Caco-2 (cell line): ENCODE measurements at regions not wholly inside any gene's neighbourhood (a gene's known extent, or its start where the extent isn't known, plus 50 kb on each side); places are given as distances from the start of the nearest gene placed in this dataset.

Experiments used
- BruUV-seq: library from RNA; stranded (reverse); fragments of 400-500 nt; replicated peaks from 2 replicates; lab custom pipeline; 2021; lab: Mats Ljungman, UMichigan
- CTCF ChIA-PET: fragments of 300-600 bp; sonication (Branson Sonifier 250); formaldehyde crosslinking; loops from one replicate; lab custom pipeline; 2022; ENCODE audit warnings: antibody characterized with exemption; lab: Charles Lee
- POLR2A ChIA-PET: fragments of 300-600 bp; sonication (Branson Sonifier 250); formaldehyde crosslinking; loops from one replicate; lab custom pipeline; 2022; ENCODE audit warnings: antibody characterized with exemption; lab: Charles Lee
- DNase-seq, 2 experiments: peaks; one replicate each; pipeline versions ENCODE4 v3.0.0 to v3.0.0-alpha.2; 2020 to 2022
- H3K27me3 ChIP-seq: replicated peaks from 2 replicates; pipeline ENCODE4 v1.6.0; 2011; ENCODE audit warnings: low read length; ENCODE audit not compliant: control insufficient read depth, insufficient read depth
- H3K36me3 ChIP-seq: 2 replicates; pipeline ENCODE4 v1.5.1; 2011; ENCODE audit warnings: low read length; ENCODE audit not compliant: control insufficient read depth, insufficient read depth
- H3K4me1 ChIP-seq: fragments of 250-450 bp; sonication (Bioruptor Pico); 2 replicates; pipeline ENCODE4 v1.5.1; 2020; ENCODE audit warnings: mild to moderate bottlenecking
- H3K4me3 ChIP-seq: 2 replicates; pipeline ENCODE4 v1.5.1; 2011; ENCODE audit warnings: low read depth, mild to moderate bottlenecking, control low read depth, low read length
- H3K9me3 ChIP-seq: fragments of 250-450 bp; sonication (Bioruptor Pico); 2 replicates; pipeline ENCODE4 v1.5.1; 2020; ENCODE audit warnings: mild to moderate bottlenecking, moderate library complexity
- H3K27ac Mint-ChIP-seq: one replicate; pipeline ENCODE4 v1.8.0; 2022; ENCODE audit warnings: mixed read lengths; ENCODE audit not compliant: unreplicated experiment
- H3K27me3 Mint-ChIP-seq: one replicate; pipeline ENCODE4 v1.8.0; 2022; ENCODE audit warnings: mixed read lengths; ENCODE audit not compliant: insufficient read depth, unreplicated experiment
- H3K36me3 Mint-ChIP-seq: one replicate; pipeline ENCODE4 v1.8.0; 2022; ENCODE audit warnings: mild to moderate bottlenecking, mixed read lengths; ENCODE audit not compliant: insufficient read depth, unreplicated experiment
- H3K4me1 Mint-ChIP-seq: one replicate; pipeline ENCODE4 v1.8.0; 2022; ENCODE audit warnings: low read depth, mixed read lengths; ENCODE audit not compliant: unreplicated experiment
- H3K4me3 Mint-ChIP-seq: one replicate; pipeline ENCODE4 v1.8.0; 2022; ENCODE audit warnings: mild to moderate bottlenecking, moderate library complexity, mixed read lengths; ENCODE audit not compliant: unreplicated experiment
- H3K9me3 Mint-ChIP-seq: one replicate; pipeline ENCODE4 v1.8.0; 2022; ENCODE audit warnings: mixed read lengths; ENCODE audit not compliant: unreplicated experiment
- CTCF ChIP-seq, 2 experiments: fragments of 200-600 bp in 1 of 2; IDR thresholded peaks; 1 replicate in 1 of 2; 2 replicates in 1 of 2; pipeline versions ENCODE4 v1.5.1 to v1.8.0; 2011 to 2022; ENCODE audit warnings: antibody characterized with exemption in 1 of 2, control low read depth in 1 of 2, inconsistent platforms in 1 of 2, low read depth in 1 of 2, low read length in 1 of 2, mild to moderate bottlenecking in 1 of 2, moderate library complexity in 1 of 2; ENCODE audit not compliant: insufficient read depth in 1 of 2, severe bottlenecking in 1 of 2, unreplicated experiment in 1 of 2
- intact Hi-C: fragments of 100-400 bp; cut with micrococcal nuclease; formaldehyde crosslinking; loops from one replicate; pipeline ENCODE4 v1.10.0; 2022; ENCODE audit not compliant: unreplicated experiment

DNA sequence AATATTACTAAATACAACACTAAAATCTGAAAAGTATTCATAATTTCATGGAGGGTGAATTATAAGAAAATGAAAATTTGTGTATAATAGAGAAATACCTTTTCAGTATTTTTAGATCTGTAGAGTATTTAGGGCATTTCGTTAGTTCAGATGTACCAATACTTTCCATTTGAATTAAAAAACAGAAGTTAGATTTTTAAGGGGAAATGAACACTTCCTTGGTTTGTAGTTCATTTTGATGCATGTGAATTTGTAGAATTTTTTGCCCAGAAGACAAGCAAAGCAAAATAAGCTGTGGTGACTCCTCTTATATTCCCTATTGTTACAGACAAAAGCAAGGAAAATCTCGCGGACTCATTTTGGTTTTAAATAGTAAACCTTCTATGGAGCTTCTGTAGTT is 209.0 kb upstream of the RPS23 start:
- Histone ChIP-seq H3K36me3 (no peaks in the 10 kb centered on the region), H3K27me3 (no peaks in the 10 kb centered on the region), H3K4me3 (no peak overlapping the region), H3K9me3 (no peaks in the 10 kb centered on the region), H3K4me1 (no peaks in the 10 kb centered on the region)
- ChIA-PET POLR2A (no interaction called here), CTCF (no interaction called here)
- Mint-ChIP-seq H3K27ac (no peak overlapping the region), H3K9me3 (no peaks in the 10 kb centered on the region), H3K4me3 (no peak overlapping the region), H3K27me3 (peaks cover 2% of the 10 kb centered on the region), H3K4me1 (no peaks in the 10 kb centered on the region), H3K36me3 (no peaks in the 10 kb centered on the region)
- intact Hi-C loops: no loop called here
- DNase-seq: no peak
- BruUV-seq: no TSS peak
- TF ChIP-seq CTCF (IDR thresholded peaks at IDR 0.05; ENCODE audit: insufficient read depth in 1 of 2, low read depth in 1 of 2, low read length in 1 of 2, severe bottlenecking in 1 of 2, unreplicated experiment in 1 of 2): no peak

- H3K27ac Mint-ChIP-seq: no peak overlapping the region
- no peak for DNase-seq
- Histone ChIP-seq H3K4me3 (no peak overlapping the region), H3K4me1 (no peaks in the 10 kb centered on the region), H3K9me3 (no peaks in the 10 kb centered on the region), H3K36me3 (no peaks in the 10 kb centered on the region), H3K27me3 (no peaks in the 10 kb centered on the region)
- intact Hi-C loops: no loop called here
- H3K9me3 Mint-ChIP-seq: no peaks in the 10 kb centered on the region
- H3K4me3 Mint-ChIP-seq: no peak overlapping the region
- peaks cover 2% of the 10 kb centered on the region for H3K27me3 Mint-ChIP-seq
- no peak for TF ChIP-seq CTCF (IDR thresholded peaks at IDR 0.05; ENCODE audit: insufficient read depth in 1 of 2, low read depth in 1 of 2, low read length in 1 of 2, severe bottlenecking in 1 of 2, unreplicated experiment in 1 of 2)
- no peaks in the 10 kb centered on the region for H3K36me3 Mint-ChIP-seq
- ChIA-PET POLR2A (no interaction called here), CTCF (no interaction called here)
- H3K4me1 Mint-ChIP-seq: no peaks in the 10 kb centered on the region
- BruUV-seq: no TSS peak
These were observed 202.2 kb upstream of the RPS23 start for GRCh38 chr5:82480331-82480730.

DNA sequence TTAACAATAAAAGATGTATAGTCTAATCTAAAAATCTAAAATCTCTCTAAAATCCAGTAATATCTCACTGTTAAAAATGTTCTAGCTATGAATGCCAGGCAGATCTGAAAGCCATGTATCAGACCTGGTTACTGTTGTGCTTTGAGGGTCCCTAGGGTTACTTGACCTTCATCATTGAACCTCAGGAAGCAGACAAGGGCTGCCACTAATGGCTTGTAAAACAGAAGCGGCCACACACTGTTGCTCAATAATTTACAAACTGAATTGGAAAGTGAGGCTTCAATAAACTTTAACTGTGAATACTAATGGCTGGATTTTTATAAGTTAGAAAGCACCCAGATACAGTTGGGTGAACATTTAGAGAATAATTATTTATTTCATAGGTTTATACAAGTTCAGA is 198.0 kb upstream of the RPS23 start:
- H3K9me3 ChIP-seq: no peaks in the 10 kb centered on the region
- DNase-seq: no peak
- H3K4me1 ChIP-seq: no peaks in the 10 kb centered on the region
- H3K9me3 Mint-ChIP-seq: no peaks in the 10 kb centered on the region
- ChIA-PET CTCF (no interaction called here), POLR2A (no interaction called here)
- TF ChIP-seq CTCF (IDR thresholded peaks at IDR 0.05; ENCODE audit: insufficient read depth in 1 of 2, low read depth in 1 of 2, low read length in 1 of 2, severe bottlenecking in 1 of 2, unreplicated experiment in 1 of 2): no peak
- H3K4me3 Mint-ChIP-seq: no peak overlapping the region
- H3K36me3 ChIP-seq: no peaks in the 10 kb centered on the region
- H3K27me3 ChIP-seq: no peaks in the 10 kb centered on the region
- intact Hi-C loops: no loop called here
- H3K4me1 Mint-ChIP-seq: no peaks in the 10 kb centered on the region
- no TSS peak for BruUV-seq
- H3K27ac Mint-ChIP-seq: no peak overlapping the region
- H3K36me3 Mint-ChIP-seq: no peaks in the 10 kb centered on the region
- H3K27me3 Mint-ChIP-seq: no peaks in the 10 kb centered on the region
- H3K4me3 ChIP-seq: no peak overlapping the region
